Smooth muscle cell (in vitro differentiated cells): ENCODE measurements at regions not wholly inside any gene's neighbourhood (a gene's known extent, or its start where the extent isn't known, plus 50 kb on each side); places are given as distances from the start of the nearest gene placed in this dataset.

Experiments
- DNase-seq: peaks from one replicate; lab custom pipeline; 2025; ENCODE audit not compliant: unreplicated experiment; lab: John Stamatoyannopoulos, UW
- H2AFZ ChIP-seq: fragments of 200-600 bp; sonication (generic); 2 replicates; pipeline ENCODE4 v1.6.0; 2016; ENCODE audit warnings: antibody characterized with exemption, low read depth, mild to moderate bottlenecking
- H3F3A ChIP-seq: fragments of 200-600 bp; sonication (generic); 2 replicates; pipeline ENCODE4 v1.6.0; 2017; ENCODE audit warnings: antibody characterized with exemption, low read depth
- H3K27ac ChIP-seq: fragments of 200-600 bp; sonication (generic); 2 replicates; pipeline ENCODE4 v1.5.1; 2016; ENCODE audit warnings: low read depth, mild to moderate bottlenecking
- H3K27me3 ChIP-seq: fragments of 200-600 bp; sonication (generic); 2 replicates; pipeline ENCODE4 v1.6.1; 2016; ENCODE audit warnings: low read depth, mild to moderate bottlenecking
- H3K36me3 ChIP-seq: fragments of 200-600 bp; sonication (generic); 2 replicates; pipeline ENCODE4 v1.5.1; 2016; ENCODE audit warnings: low read depth
- H3K4me1 ChIP-seq: fragments of 200-600 bp; sonication (generic); 2 replicates; pipeline ENCODE4 v1.5.1; 2016; ENCODE audit warnings: low read depth
- H3K4me2 ChIP-seq: fragments of 200-600 bp; sonication (generic); 2 replicates; pipeline ENCODE4 v1.6.0; 2016; ENCODE audit warnings: mild to moderate bottlenecking
- H3K4me3 ChIP-seq: fragments of 200-600 bp; sonication (generic); 2 replicates; pipeline ENCODE4 v1.5.1; 2016; ENCODE audit warnings: mild to moderate bottlenecking
- H3K79me2 ChIP-seq: fragments of 200-600 bp; sonication (generic); 2 replicates; pipeline ENCODE4 v1.6.0; 2016; ENCODE audit warnings: low read depth, mild to moderate bottlenecking
- H3K9ac ChIP-seq: fragments of 200-600 bp; sonication (generic); 2 replicates; pipeline ENCODE4 v1.6.0; 2016; ENCODE audit warnings: low read depth
- H3K9me3 ChIP-seq: fragments of 200-600 bp; sonication (generic); replicated peaks from 2 replicates; pipeline ENCODE4 v1.5.1; 2016; ENCODE audit warnings: low read depth
- H4K20me1 ChIP-seq: fragments of 200-600 bp; sonication (generic); 2 replicates; pipeline ENCODE4 v1.6.0; 2016; ENCODE audit warnings: low read depth
- CTCF ChIP-seq: fragments of 200-600 bp; sonication (generic); IDR thresholded peaks from 2 replicates; pipeline ENCODE4 v1.5.1; 2017; ENCODE audit warnings: borderline replicate concordance, mild to moderate bottlenecking, antibody characterized with exemption; ENCODE audit not compliant: insufficient read depth, poor library complexity, severe bottlenecking
- WGBS: methylation state at CpG from one replicate; pipeline ENCODE4 v1.1.7; 2016; ENCODE audit warnings: low lambda C conversion rate; 5-methylcytosine and 5-hydroxymethylcytosine counted together

- H3K9ac ChIP-seq, result no peak overlapping the region
- TF ChIP-seq CTCF, result no peak
- H3K27ac ChIP-seq, result no peak overlapping the region
- no peaks in the 10 kb centered on the region for H3K79me2 ChIP-seq
- H3K9me3 ChIP-seq, result no peaks in the 10 kb centered on the region
- no peaks in the 10 kb centered on the region for H3K4me1 ChIP-seq
- WGBS, result 74% methylated on average over 1 of the region's 1 CpG
- no peak overlapping the region for H3K4me2 ChIP-seq
- H3K36me3 ChIP-seq, result no peaks in the 10 kb centered on the region
- H4K20me1 ChIP-seq, result no peaks in the 10 kb centered on the region
- H3F3A ChIP-seq, result no peaks in the 10 kb centered on the region
- H3K27me3 ChIP-seq, result no peaks in the 10 kb centered on the region
- no peak for DNase-seq
- H2AFZ ChIP-seq, result no peak overlapping the region
- no peak overlapping the region for H3K4me3 ChIP-seq
Measured at GRCh38 chr11:21806947-21807346, 385.9 kb upstream of the ANO5 start.

GRCh38 chr11:21807350-21807749 lies 385.5 kb upstream of the ANO5 start:
- H3K4me3 ChIP-seq, result no peak overlapping the region
- H3K4me1 ChIP-seq, result no peaks in the 10 kb centered on the region
- H3K27me3 ChIP-seq, result no peaks in the 10 kb centered on the region
- no peak overlapping the region for H2AFZ ChIP-seq
- no peak for DNase-seq
- H3F3A ChIP-seq, result no peaks in the 10 kb centered on the region
- H3K4me2 ChIP-seq, result no peak overlapping the region
- no peak overlapping the region for H3K9ac ChIP-seq
- H4K20me1 ChIP-seq, result no peaks in the 10 kb centered on the region
- H3K9me3 ChIP-seq, result no peaks in the 10 kb centered on the region
- 39% methylated on average over 2 of the region's 2 CpGs for WGBS
- H3K36me3 ChIP-seq, result no peaks in the 10 kb centered on the region
- H3K27ac ChIP-seq, result no peak overlapping the region
- no peaks in the 10 kb centered on the region for H3K79me2 ChIP-seq
- no peak for TF ChIP-seq CTCF

- Histone ChIP-seq H2AFZ (no peak overlapping the region), H3K9ac (no peak overlapping the region), H3K4me1 (no peaks in the 10 kb centered on the region), H3K27ac (no peak overlapping the region), H3K79me2 (no peaks in the 10 kb centered on the region), H3K4me2 (no peak overlapping the region), H3K27me3 (no peaks in the 10 kb centered on the region), H3F3A (no peaks in the 10 kb centered on the region), H3K9me3 (no peaks in the 10 kb centered on the region), H3K36me3 (no peaks in the 10 kb centered on the region), H4K20me1 (no peaks in the 10 kb centered on the region), H3K4me3 (no peak overlapping the region)
- TF ChIP-seq CTCF, result no peak
- 84% methylated on average over 7 of the region's 7 CpGs for WGBS
- DNase-seq, result no peak
Measured at GRCh38 chr11:21810650-21811049, 382.2 kb upstream of the ANO5 start.

GRCh38 chr11:21811572-21811971 lies 381.3 kb upstream of the ANO5 start:
- Histone ChIP-seq H3K79me2 (no peaks in the 10 kb centered on the region), H3K9me3 (no peaks in the 10 kb centered on the region), H3K36me3 (no peaks in the 10 kb centered on the region), H3K4me1 (no peaks in the 10 kb centered on the region), H3K27me3 (no peaks in the 10 kb centered on the region), H3F3A (no peaks in the 10 kb centered on the region), H3K9ac (no peak overlapping the region), H3K27ac (no peak overlapping the region), H2AFZ (no peak overlapping the region), H4K20me1 (no peaks in the 10 kb centered on the region), H3K4me3 (no peak overlapping the region), H3K4me2 (no peak overlapping the region)
- 46% methylated on average over 4 of the region's 4 CpGs for WGBS
- no peak for TF ChIP-seq CTCF
- no peak for DNase-seq
